ENCODE measurements at regions not wholly inside any gene's neighbourhood (a gene's known extent, or its start where the extent isn't known, plus 50 kb on each side); places are given as distances from the start of the nearest gene placed in this dataset.

GRCh38 chr5:85462957-85463356 is 1078.3 kb upstream of the EDIL3 start:
- no peaks in the 10 kb centered on the region for H3K36me3 ChIP-seq (replicated peaks in 1 of 2; ENCODE audit: control insufficient read depth in 1 of 2, insufficient read depth in 2 of 2, low read length in 2 of 2)
- intact Hi-C loops (cut with micrococcal nuclease; ENCODE audit: unreplicated experiment): no loop called here
- no peak overlapping the region for H3K27ac ChIP-seq (ENCODE audit: extremely low read length, insufficient read depth, low read length)
- H3K4me2 ChIP-seq (ENCODE audit: low read depth, low read length): no peak overlapping the region
- FAIRE-seq: no peak
- no peaks in the 10 kb centered on the region for H4K20me1 ChIP-seq (ENCODE audit: insufficient read depth, low read length)
- CTCF ChIA-PET (ENCODE audit: low intra/inter-chr PET ratio, low total read pairs): no interaction called here
- H3K27me3 ChIP-seq (ENCODE audit: control insufficient read depth in 1 of 2, insufficient read depth in 2 of 2, low read length in 2 of 2): no peaks in the 10 kb centered on the region; a peak in 1 of 5 replicates
- no peak overlapping the region for H3K4me3 ChIP-seq (replicated peaks in 1 of 3; ENCODE audit: insufficient read depth in 1 of 3, low read depth in 2 of 3, low read length in 3 of 3)
- no peak for DNase-seq (ENCODE audit: low spot score)
- no peak for ATAC-seq
- in situ Hi-C loops (cut with HindIII; ENCODE audit: extremely low pct_ligation_motif_present, low pct_unique_long_range_greater_than_20kb): no loop called here
- no peak overlapping the region for H3K9ac ChIP-seq (ENCODE audit: insufficient read depth, low read depth, low read length)
- H3K4me1 ChIP-seq (ENCODE audit: insufficient read depth, low read length): no peaks in the 10 kb centered on the region
- BruUV-seq (replicated peaks): no TSS peak
- POLR2A ChIA-PET: no interaction called here
- H2AFZ ChIP-seq (ENCODE audit: low read length): no peak overlapping the region
- peaks cover 82% of the 10 kb centered on the region for H3K9me3 ChIP-seq (ENCODE audit: low read length)
- WGBS (ENCODE audit: low lambda C conversion rate): 46% methylated on average over 1 of the region's 1 CpG
- TF ChIP-seq MEIS2 (CRISPR knock-in tag; IDR thresholded peaks at IDR 0.05) (no peak), ONECUT2 (CRISPR knock-in tag; IDR thresholded peaks at IDR 0.05) (no peak), KLF11 (CRISPR knock-in tag; IDR thresholded peaks at IDR 0.05) (no peak), RBAK (CRISPR knock-in tag; IDR thresholded peaks at IDR 0.05) (no peak), KMT2A (CRISPR knock-in tag; IDR thresholded peaks at IDR 0.05) (no peak), TRAFD1 (CRISPR knock-in tag; IDR thresholded peaks at IDR 0.05; ENCODE audit: borderline replicate concordance) (no peak), ZFYVE20 (CRISPR knock-in tag; IDR thresholded peaks at IDR 0.05; ENCODE audit: borderline replicate concordance, low read depth) (no peak), PCBP2 (optimal IDR thresholded peaks at IDR 0.05; ENCODE audit: low read depth, low read length, poor library complexity, severe bottlenecking) (no peak), SCMH1 (CRISPR knock-in tag; IDR thresholded peaks at IDR 0.05; ENCODE audit: borderline replicate concordance) (no peak)
- H3K79me2 ChIP-seq (ENCODE audit: insufficient read depth, low read length): no peaks in the 10 kb centered on the region

Data from HepG2 (cell line).